ENCODE measurements at regions not wholly inside any gene's neighbourhood (a gene's known extent, or its start where the extent isn't known, plus 50 kb on each side); places are given as distances from the start of the nearest gene placed in this dataset.

DNA sequence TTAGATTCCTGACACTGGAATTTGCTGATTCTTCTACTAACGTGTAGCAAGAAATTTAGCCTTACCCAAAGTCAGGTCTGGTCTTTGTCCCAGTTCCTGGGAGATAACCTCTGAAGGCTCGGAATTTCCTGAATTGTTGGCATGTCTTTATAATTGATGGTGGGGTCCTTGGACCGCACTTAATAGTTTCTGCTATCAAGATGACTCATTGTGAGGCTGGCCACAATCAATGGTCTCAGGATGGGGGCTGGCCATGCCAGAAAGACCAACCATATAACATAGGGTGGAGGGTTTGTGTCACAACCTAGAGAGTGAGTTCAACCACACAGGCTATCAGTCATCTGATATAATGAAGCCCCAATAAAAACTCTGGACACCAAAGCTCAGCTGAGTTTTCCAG is 259.7 kb downstream of the DAD1 start:
- ATAC-seq: no peak
- H3K4me1 ChIP-seq (ENCODE audit: insufficient read depth, low read length): peaks cover 23% of the 10 kb centered on the region
- in situ Hi-C loops (cut with HindIII; ENCODE audit: extremely low pct_ligation_motif_present, low pct_unique_long_range_greater_than_20kb): no loop called here
- no peak overlapping the region for H3K4me3 ChIP-seq (replicated peaks in 1 of 3; ENCODE audit: insufficient read depth in 1 of 3, low read depth in 2 of 3, low read length in 3 of 3)
- no peaks in the 10 kb centered on the region for H3K36me3 ChIP-seq (replicated peaks in 1 of 2; ENCODE audit: control insufficient read depth in 1 of 2, insufficient read depth in 2 of 2, low read length in 2 of 2)
- WGBS (ENCODE audit: low lambda C conversion rate): 5% methylated on average over 3 of the region's 3 CpGs
- peaks cover 42% of the 10 kb centered on the region for H3K9me3 ChIP-seq (ENCODE audit: low read length)
- ChIA-PET POLR2A (no interaction called here), CTCF (ENCODE audit: low intra/inter-chr PET ratio, low total read pairs) (interaction anchor here (1.3 kb wide), 1 partner anchor 10 kb away, joined by 3 read pairs; no protein-coding TSS in a partner anchor)
- no peak for DNase-seq (ENCODE audit: low spot score)
- no peak for FAIRE-seq
- H3K27ac ChIP-seq (ENCODE audit: extremely low read length, insufficient read depth, low read length): no peak overlapping the region
- no peak overlapping the region for H3K4me2 ChIP-seq (ENCODE audit: low read depth, low read length)
- intact Hi-C loops (cut with micrococcal nuclease; ENCODE audit: unreplicated experiment): no loop called here
- H3K79me2 ChIP-seq (ENCODE audit: insufficient read depth, low read length): no peaks in the 10 kb centered on the region
- BruUV-seq (replicated peaks): no TSS peak
- H3K9ac ChIP-seq (ENCODE audit: insufficient read depth, low read depth, low read length): no peak overlapping the region
- no peaks in the 10 kb centered on the region for H4K20me1 ChIP-seq (ENCODE audit: insufficient read depth, low read length)
- TF ChIP-seq, protein P1, sequence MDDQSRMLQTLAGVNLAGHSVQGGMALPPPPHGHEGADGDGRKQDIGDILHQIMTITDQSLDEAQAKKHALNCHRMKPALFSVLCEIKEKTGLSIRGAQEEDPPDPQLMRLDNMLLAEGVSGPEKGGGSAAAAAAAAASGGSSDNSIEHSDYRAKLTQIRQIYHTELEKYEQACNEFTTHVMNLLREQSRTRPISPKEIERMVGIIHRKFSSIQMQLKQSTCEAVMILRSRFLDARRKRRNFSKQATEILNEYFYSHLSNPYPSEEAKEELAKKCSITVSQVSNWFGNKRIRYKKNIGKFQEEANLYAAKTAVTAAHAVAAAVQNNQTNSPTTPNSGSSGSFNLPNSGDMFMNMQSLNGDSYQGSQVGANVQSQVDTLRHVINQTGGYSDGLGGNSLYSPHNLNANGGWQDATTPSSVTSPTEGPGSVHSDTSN (CRISPR knock-in tag; IDR thresholded peaks at IDR 0.05; ENCODE audit: borderline replicate concordance): 0 out of 2 replicates have a peak, but pooled peaks have one; percentile 18
- no peak for TF ChIP-seq JUN (CRISPR knock-in tag; IDR thresholded peaks at IDR 0.05)
- no peak overlapping the region for H2AFZ ChIP-seq (ENCODE audit: low read length)
- no peaks in the 10 kb centered on the region for H3K27me3 ChIP-seq (ENCODE audit: control insufficient read depth in 1 of 2, insufficient read depth in 2 of 2, low read length in 2 of 2)

DNA sequence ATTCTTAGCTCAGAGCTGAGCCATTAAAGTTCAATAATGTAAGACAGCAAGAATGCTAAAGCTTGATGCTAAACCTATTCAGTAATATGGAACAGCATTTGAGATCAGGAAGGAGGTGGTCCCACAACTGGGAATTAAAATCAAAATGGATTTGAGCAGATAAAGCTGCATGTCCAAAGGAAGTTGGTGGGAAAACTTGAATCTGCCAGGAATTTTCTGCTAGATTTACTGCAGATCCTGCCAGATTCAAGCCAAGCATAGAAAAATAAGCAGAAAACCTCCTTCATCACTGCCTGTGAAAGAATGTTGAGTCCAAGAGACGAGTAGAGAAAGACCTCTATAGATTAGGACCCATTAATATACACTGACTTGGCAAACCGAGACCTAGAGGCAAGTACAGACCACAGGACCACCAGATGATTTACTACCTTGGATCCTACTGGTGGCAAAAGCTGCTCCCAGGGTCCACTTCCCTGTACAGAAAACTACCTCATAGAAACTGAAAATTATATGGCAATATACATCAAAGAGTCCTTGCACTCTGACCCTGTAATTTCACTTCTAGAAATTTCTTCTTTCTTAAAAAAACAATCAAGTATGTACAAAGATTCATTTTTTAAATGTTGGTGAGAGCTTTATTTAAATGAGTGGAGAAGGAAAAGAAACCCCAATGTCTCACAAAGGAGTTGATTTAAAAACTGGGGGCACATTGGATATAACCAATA is 263.2 kb downstream of the DAD1 start:
- ATAC-seq (no peak), FAIRE-seq (no peak), DNase-seq (ENCODE audit: low spot score) (no peak)
- no peak overlapping the region for H2AFZ ChIP-seq (ENCODE audit: low read length)
- no peaks in the 10 kb centered on the region for H3K79me2 ChIP-seq (ENCODE audit: insufficient read depth, low read length)
- no peak overlapping the region for H3K27ac ChIP-seq (ENCODE audit: extremely low read length, insufficient read depth, low read length)
- WGBS (ENCODE audit: low lambda C conversion rate): 1% methylated on average over 2 of the region's 2 CpGs
- no peak overlapping the region for H3K4me3 ChIP-seq (replicated peaks in 1 of 3; ENCODE audit: insufficient read depth in 1 of 3, low read depth in 2 of 3, low read length in 3 of 3)
- no peak overlapping the region for H3K4me2 ChIP-seq (ENCODE audit: low read depth, low read length)
- H3K4me1 ChIP-seq (ENCODE audit: insufficient read depth, low read length): no peaks in the 10 kb centered on the region
- in situ Hi-C loops (cut with HindIII; ENCODE audit: extremely low pct_ligation_motif_present, low pct_unique_long_range_greater_than_20kb) (no loop called here), intact Hi-C loops (cut with micrococcal nuclease; ENCODE audit: unreplicated experiment) (no loop called here)
- BruUV-seq (replicated peaks): no TSS peak
- H4K20me1 ChIP-seq (ENCODE audit: insufficient read depth, low read length): no peaks in the 10 kb centered on the region
- no peak overlapping the region for H3K9ac ChIP-seq (ENCODE audit: insufficient read depth, low read depth, low read length)
- H3K27me3 ChIP-seq (ENCODE audit: control insufficient read depth in 1 of 2, insufficient read depth in 2 of 2, low read length in 2 of 2): no peaks in the 10 kb centered on the region
- ChIA-PET POLR2A (no interaction called here), CTCF (ENCODE audit: low intra/inter-chr PET ratio, low total read pairs) (no interaction called here)
- H3K36me3 ChIP-seq (replicated peaks in 1 of 2; ENCODE audit: control insufficient read depth in 1 of 2, insufficient read depth in 2 of 2, low read length in 2 of 2): no peaks in the 10 kb centered on the region
- H3K9me3 ChIP-seq (ENCODE audit: low read length): peaks cover 36% of the 10 kb centered on the region
- TF ChIP-seq, protein P2, sequence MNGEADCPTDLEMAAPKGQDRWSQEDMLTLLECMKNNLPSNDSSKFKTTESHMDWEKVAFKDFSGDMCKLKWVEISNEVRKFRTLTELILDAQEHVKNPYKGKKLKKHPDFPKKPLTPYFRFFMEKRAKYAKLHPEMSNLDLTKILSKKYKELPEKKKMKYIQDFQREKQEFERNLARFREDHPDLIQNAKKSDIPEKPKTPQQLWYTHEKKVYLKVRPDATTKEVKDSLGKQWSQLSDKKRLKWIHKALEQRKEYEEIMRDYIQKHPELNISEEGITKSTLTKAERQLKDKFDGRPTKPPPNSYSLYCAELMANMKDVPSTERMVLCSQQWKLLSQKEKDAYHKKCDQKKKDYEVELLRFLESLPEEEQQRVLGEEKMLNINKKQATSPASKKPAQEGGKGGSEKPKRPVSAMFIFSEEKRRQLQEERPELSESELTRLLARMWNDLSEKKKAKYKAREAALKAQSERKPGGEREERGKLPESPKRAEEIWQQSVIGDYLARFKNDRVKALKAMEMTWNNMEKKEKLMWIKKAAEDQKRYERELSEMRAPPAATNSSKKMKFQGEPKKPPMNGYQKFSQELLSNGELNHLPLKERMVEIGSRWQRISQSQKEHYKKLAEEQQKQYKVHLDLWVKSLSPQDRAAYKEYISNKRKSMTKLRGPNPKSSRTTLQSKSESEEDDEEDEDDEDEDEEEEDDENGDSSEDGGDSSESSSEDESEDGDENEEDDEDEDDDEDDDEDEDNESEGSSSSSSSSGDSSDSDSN (CRISPR knock-in tag; IDR thresholded peaks at IDR 0.05): no peak
- TF ChIP-seq, protein P3, sequence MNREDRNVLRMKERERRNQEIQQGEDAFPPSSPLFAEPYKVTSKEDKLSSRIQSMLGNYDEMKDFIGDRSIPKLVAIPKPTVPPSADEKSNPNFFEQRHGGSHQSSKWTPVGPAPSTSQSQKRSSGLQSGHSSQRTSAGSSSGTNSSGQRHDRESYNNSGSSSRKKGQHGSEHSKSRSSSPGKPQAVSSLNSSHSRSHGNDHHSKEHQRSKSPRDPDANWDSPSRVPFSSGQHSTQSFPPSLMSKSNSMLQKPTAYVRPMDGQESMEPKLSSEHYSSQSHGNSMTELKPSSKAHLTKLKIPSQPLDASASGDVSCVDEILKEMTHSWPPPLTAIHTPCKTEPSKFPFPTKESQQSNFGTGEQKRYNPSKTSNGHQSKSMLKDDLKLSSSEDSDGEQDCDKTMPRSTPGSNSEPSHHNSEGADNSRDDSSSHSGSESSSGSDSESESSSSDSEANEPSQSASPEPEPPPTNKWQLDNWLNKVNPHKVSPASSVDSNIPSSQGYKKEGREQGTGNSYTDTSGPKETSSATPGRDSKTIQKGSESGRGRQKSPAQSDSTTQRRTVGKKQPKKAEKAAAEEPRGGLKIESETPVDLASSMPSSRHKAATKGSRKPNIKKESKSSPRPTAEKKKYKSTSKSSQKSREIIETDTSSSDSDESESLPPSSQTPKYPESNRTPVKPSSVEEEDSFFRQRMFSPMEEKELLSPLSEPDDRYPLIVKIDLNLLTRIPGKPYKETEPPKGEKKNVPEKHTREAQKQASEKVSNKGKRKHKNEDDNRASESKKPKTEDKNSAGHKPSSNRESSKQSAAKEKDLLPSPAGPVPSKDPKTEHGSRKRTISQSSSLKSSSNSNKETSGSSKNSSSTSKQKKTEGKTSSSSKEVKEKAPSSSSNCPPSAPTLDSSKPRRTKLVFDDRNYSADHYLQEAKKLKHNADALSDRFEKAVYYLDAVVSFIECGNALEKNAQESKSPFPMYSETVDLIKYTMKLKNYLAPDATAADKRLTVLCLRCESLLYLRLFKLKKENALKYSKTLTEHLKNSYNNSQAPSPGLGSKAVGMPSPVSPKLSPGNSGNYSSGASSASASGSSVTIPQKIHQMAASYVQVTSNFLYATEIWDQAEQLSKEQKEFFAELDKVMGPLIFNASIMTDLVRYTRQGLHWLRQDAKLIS (CRISPR knock-in tag; IDR thresholded peaks at IDR 0.05): no peak
- TF ChIP-seq SIN3A (IDR thresholded peaks at IDR 0.05; ENCODE audit: borderline replicate concordance, low read depth, low read length) (no peak), PITX1 (CRISPR knock-in tag; IDR thresholded peaks at IDR 0.05) (no peak), ETV6 (CRISPR knock-in tag; conservative IDR thresholded peaks at IDR 0.05) (no peak), ZNF772 (CRISPR knock-in tag; IDR thresholded peaks at IDR 0.05) (no peak), KLF6 (CRISPR knock-in tag; IDR thresholded peaks at IDR 0.05) (no peak)

Data from HepG2 (cell line).